Effector CD4-positive, alpha-beta T cell (primary cell): ENCODE measurements at regions not wholly inside any gene's neighbourhood (a gene's known extent, or its start where the extent isn't known, plus 50 kb on each side); places are given as distances from the start of the nearest gene placed in this dataset.

Experiments used
- DNase-seq: peaks from one replicate; pipeline ENCODE4 v3.0.0-alpha.2; 2020

GRCh38 chr6:164427728-164428402, 881.5 kb downstream of the C6orf118 start:
- no peak for DNase-seq

- DNase-seq: no peak
Observed at GRCh38 chr6:164424489-164424888, 884.9 kb downstream of the C6orf118 start.

GRCh38 chr6:164419099-164419498, 890.3 kb downstream of the C6orf118 start:
- DNase-seq: no peak

- DNase-seq: no peak
Observed at GRCh38 chr6:164418262-164418588, 891.2 kb downstream of the C6orf118 start.

- DNase-seq: no peak
Observed at GRCh38 chr6:164417537-164418261, 891.7 kb downstream of the C6orf118 start.

- no peak for DNase-seq
Observed at GRCh38 chr6:164415832-164416563, 893.4 kb downstream of the C6orf118 start.

GRCh38 chr6:164414695-164415094, 894.7 kb downstream of the C6orf118 start:
- no peak for DNase-seq

GRCh38 chr6:164412566-164412965, 896.8 kb downstream of the C6orf118 start:
- no peak for DNase-seq

GRCh38 chr6:164410017-164410416, 899.4 kb downstream of the C6orf118 start:
- no peak for DNase-seq

- no peak for DNase-seq
Observed at GRCh38 chr6:164409309-164410009, 899.9 kb downstream of the C6orf118 start.

- DNase-seq: no peak
Observed at GRCh38 chr6:164408868-164409267, 900.5 kb downstream of the C6orf118 start.

- DNase-seq: no peak
Observed at GRCh38 chr6:164404812-164405488, 904.5 kb downstream of the C6orf118 start.

GRCh38 chr6:164401871-164402270, 907.5 kb downstream of the C6orf118 start:
- no peak for DNase-seq

GRCh38 chr6:164398647-164399046, 910.8 kb downstream of the C6orf118 start:
- DNase-seq: no peak

- no peak for DNase-seq
Observed at GRCh38 chr6:164396071-164397047, 913.0 kb downstream of the C6orf118 start.

- no peak for DNase-seq
Observed at GRCh38 chr6:164379795-164380194, 929.6 kb downstream of the C6orf118 start.

- no peak for DNase-seq
Observed at GRCh38 chr6:164378330-164378729, 931.1 kb downstream of the C6orf118 start.

- no peak for DNase-seq
Observed at GRCh38 chr6:164377348-164377918, 932.0 kb downstream of the C6orf118 start.

- no peak for DNase-seq
Observed at GRCh38 chr6:164370773-164371172, 938.6 kb downstream of the C6orf118 start.

- DNase-seq: no peak
Observed at GRCh38 chr6:164359441-164359840, 944.9 kb downstream of the QKI start.

- DNase-seq: no peak
Observed at GRCh38 chr6:164359036-164359435, 944.5 kb downstream of the QKI start.
